ENCODE measurements at regions not wholly inside any gene's neighbourhood (a gene's known extent, or its start where the extent isn't known, plus 50 kb on each side); places are given as distances from the start of the nearest gene placed in this dataset.

DNA sequence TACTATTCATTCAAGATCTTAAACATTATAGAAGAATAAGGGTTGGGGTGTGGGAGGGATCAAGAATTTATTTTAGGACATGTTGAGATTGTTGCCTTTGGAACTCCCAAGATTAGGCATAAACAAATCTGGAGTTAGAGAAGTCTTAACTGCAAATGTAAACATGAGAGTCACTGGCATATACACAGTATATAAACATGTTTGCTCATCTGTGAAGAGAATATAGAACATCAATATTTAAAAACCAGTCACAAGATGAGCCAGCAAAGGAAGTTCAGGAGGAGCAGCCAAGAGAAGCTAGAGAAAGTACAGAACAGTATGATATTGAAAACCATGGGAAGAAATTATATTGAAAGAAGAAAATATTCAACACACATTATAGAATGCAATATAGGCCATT is 638.6 kb upstream of the SLC39A10 start:
- no peaks in the 10 kb centered on the region for H3K23me2 ChIP-seq (ENCODE audit: low read depth, low read length)
- no peak overlapping the region for H4K8ac ChIP-seq (ENCODE audit: extremely low read depth, insufficient read depth, low read length)
- no peak overlapping the region for H4K91ac ChIP-seq (replicated peaks; ENCODE audit: insufficient read length, low read length)
- no peak overlapping the region for H3K4ac ChIP-seq (replicated peaks; ENCODE audit: insufficient read length, low read depth, low read length)
- no peak overlapping the region for H3K27ac ChIP-seq (ENCODE audit: low read depth, low read length)
- no peak overlapping the region for H4K5ac ChIP-seq (ENCODE audit: insufficient read length, low read depth, low read length)
- H3K79me1 ChIP-seq (ENCODE audit: low read depth, low read length) = no peaks in the 10 kb centered on the region
- no peaks in the 10 kb centered on the region for H3K4me1 ChIP-seq (replicated peaks in 1 of 4; ENCODE audit: control insufficient read depth in 3 of 4, insufficient read depth in 4 of 4, low read length in 3 of 4)
- no peaks in the 10 kb centered on the region for H3K79me2 ChIP-seq (ENCODE audit: control insufficient read depth in 1 of 2, insufficient read depth in 2 of 2, low read length in 2 of 2)
- H2BK20ac ChIP-seq (ENCODE audit: low read length) = no peak overlapping the region
- H2BK120ac ChIP-seq (replicated peaks; ENCODE audit: low read depth, low read length) = no peak overlapping the region
- H3K9me3 ChIP-seq (ENCODE audit: insufficient read depth in 2 of 2, low read depth in 1 of 2, low read length in 1 of 2) = no peaks in the 10 kb centered on the region
- H2BK5ac ChIP-seq (ENCODE audit: low read depth, low read length) = no peak overlapping the region
- DNase-seq (ENCODE audit: low read depth in 1 of 2, low spot score in 2 of 2) (no peak), FAIRE-seq (no peak)
- no peak overlapping the region for H3K56ac ChIP-seq (replicated peaks; ENCODE audit: insufficient read length, low read depth, low read length)
- no peaks in the 10 kb centered on the region for H4K20me1 ChIP-seq (replicated peaks in 1 of 2; ENCODE audit: control insufficient read depth in 1 of 2, insufficient read depth in 2 of 2, low read length in 2 of 2)
- no peak overlapping the region for H3K4me3 ChIP-seq (ENCODE audit: extremely low read depth in 1 of 4, insufficient read depth in 2 of 4, low read depth in 3 of 4, low read length in 4 of 4)
- H2BK15ac ChIP-seq (ENCODE audit: low read length) = no peak overlapping the region
- no peak overlapping the region for H3K9ac ChIP-seq (replicated peaks in 1 of 4; ENCODE audit: extremely low read depth in 1 of 4, low read depth in 3 of 4, low read length in 3 of 4)
- no peak overlapping the region for H3K4me2 ChIP-seq (ENCODE audit: insufficient read depth in 1 of 2, low read depth in 2 of 2, low read length in 2 of 2)
- ChIA-PET POLR2A (ENCODE audit: partially characterized antibody) (no interaction called here), CTCF (ENCODE audit: partially characterized antibody) (interaction anchor here (1.1 kb wide), 1 partner anchor 286 kb away, joined by 3 read pairs; no protein-coding TSS in a partner anchor)
- no peak overlapping the region for H2AFZ ChIP-seq (ENCODE audit: low read length)
- no peak overlapping the region for H3K14ac ChIP-seq (ENCODE audit: insufficient read length)
- H3K23ac ChIP-seq (ENCODE audit: insufficient read length) = no peak overlapping the region
- H3K27me3 ChIP-seq (replicated peaks in 1 of 4; ENCODE audit: control insufficient read depth in 3 of 4, extremely low read depth in 1 of 4, insufficient read depth in 3 of 4, low read length in 3 of 4) = no peaks in the 10 kb centered on the region
- H3K36me3 ChIP-seq (ENCODE audit: control insufficient read depth in 2 of 4, insufficient read depth in 4 of 4, low read length in 3 of 4) = no peaks in the 10 kb centered on the region
- no peak overlapping the region for H3K18ac ChIP-seq (ENCODE audit: extremely low read depth, low read length)
- H2AK5ac ChIP-seq (ENCODE audit: low read depth, low read length) = no peak overlapping the region
- no peak overlapping the region for H2BK12ac ChIP-seq (ENCODE audit: low read depth, low read length)
- TF ChIP-seq CREB1 (IDR thresholded peaks at IDR 0.05) (no peak), CBX8 (IDR thresholded peaks at IDR 0.05; ENCODE audit: borderline replicate concordance, low read depth, low read length) (no peak), TAF1 (IDR thresholded peaks at IDR 0.05; ENCODE audit: low read depth, low read length) (no peak), SRF (IDR thresholded peaks at IDR 0.05; ENCODE audit: low read depth, low read length) (no peak), SP1 (IDR thresholded peaks at IDR 0.05; ENCODE audit: low read depth, low read length) (no peak), E2F6 (IDR thresholded peaks at IDR 0.05) (no peak), EP300 (IDR thresholded peaks at IDR 0.05; ENCODE audit: borderline replicate concordance in 1 of 2, low read depth in 2 of 2, low read length in 2 of 2) (no peak), MAX (IDR thresholded peaks at IDR 0.05) (no peak), RNF2 (IDR thresholded peaks at IDR 0.05; ENCODE audit: borderline replicate concordance, low read depth, low read length, missing control alignments, poor library complexity, severe bottlenecking) (no peak), EZH2 (IDR thresholded peaks at IDR 0.05; ENCODE audit: low read depth, low read length, severe bottlenecking) (no peak), KDM1A (IDR thresholded peaks at IDR 0.05; ENCODE audit: borderline replicate concordance, low read length) (no peak)
- TF ChIP-seq, protein P1, sequence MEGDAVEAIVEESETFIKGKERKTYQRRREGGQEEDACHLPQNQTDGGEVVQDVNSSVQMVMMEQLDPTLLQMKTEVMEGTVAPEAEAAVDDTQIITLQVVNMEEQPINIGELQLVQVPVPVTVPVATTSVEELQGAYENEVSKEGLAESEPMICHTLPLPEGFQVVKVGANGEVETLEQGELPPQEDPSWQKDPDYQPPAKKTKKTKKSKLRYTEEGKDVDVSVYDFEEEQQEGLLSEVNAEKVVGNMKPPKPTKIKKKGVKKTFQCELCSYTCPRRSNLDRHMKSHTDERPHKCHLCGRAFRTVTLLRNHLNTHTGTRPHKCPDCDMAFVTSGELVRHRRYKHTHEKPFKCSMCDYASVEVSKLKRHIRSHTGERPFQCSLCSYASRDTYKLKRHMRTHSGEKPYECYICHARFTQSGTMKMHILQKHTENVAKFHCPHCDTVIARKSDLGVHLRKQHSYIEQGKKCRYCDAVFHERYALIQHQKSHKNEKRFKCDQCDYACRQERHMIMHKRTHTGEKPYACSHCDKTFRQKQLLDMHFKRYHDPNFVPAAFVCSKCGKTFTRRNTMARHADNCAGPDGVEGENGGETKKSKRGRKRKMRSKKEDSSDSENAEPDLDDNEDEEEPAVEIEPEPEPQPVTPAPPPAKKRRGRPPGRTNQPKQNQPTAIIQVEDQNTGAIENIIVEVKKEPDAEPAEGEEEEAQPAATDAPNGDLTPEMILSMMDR (IDR thresholded peaks at IDR 0.05; ENCODE audit: control extremely low read depth in 1 of 3, insufficient read depth in 1 of 3, low read depth in 1 of 3, low read length in 3 of 3) = no peak
